ENCODE measurements at regions not wholly inside any gene's neighbourhood (a gene's known extent, or its start where the extent isn't known, plus 50 kb on each side); places are given as distances from the start of the nearest gene placed in this dataset.

DNA sequence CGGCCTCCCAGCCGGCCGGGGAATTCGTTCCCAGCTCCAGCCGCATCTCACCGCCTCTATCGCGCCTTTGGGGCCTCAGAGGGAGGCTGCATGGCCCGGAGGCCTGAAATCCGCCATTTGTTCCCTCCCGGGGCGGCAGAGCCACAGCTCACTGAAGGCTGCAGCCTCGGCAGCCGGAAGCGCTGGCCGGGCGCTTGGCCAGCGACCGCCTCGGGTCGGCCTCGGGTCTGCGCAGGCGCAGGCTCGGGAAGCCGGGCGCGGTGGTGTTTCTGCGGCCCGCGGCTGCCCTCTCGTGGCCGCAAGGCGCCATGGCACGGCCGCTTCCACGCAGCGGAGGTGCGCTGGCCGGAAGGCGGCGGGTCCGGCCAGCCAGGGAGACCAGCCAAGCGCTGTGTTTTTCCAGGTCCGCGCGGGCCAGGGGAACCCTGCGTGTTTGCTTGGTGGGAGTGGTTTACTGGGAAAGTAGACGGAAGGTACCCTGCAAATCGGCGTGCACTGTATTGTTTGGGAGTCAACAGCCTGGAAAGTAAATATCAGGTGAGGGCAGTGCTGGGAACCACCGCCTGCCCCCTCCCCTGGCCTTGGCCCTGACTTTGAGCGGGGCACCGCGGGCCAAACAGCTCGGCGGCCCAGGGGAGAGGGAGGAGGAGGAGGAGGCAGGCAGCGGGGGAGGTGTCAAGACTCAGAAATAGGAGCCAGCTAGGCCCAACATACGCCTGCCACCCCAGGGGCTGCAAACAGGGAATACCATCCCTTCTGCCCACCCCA lies 52.7 kb upstream of the CD34 start (continued):
- TF ChIP-seq DZIP1 (CRISPR knock-in tag; IDR thresholded peaks at IDR 0.05) (peak; percentile 84; the same call in 1 of the 2 replicates), SALL2 (CRISPR knock-in tag; IDR thresholded peaks at IDR 0.05) (peak; percentile 75), IRF2 (CRISPR knock-in tag; IDR thresholded peaks at IDR 0.05) (peak; percentile 74), ZNF777 (CRISPR knock-in tag; IDR thresholded peaks at IDR 0.05) (peak; percentile 59), KDM5A (IDR thresholded peaks at IDR 0.05; ENCODE audit: borderline replicate concordance, low read length) (no peak), IKZF5 (CRISPR knock-in tag; IDR thresholded peaks at IDR 0.05) (peak; percentile 83; the same call in 1 of the 2 replicates), ZNF496 (CRISPR knock-in tag; IDR thresholded peaks at IDR 0.05; ENCODE audit: insufficient replicate concordance) (no peak), ZNF563 (CRISPR knock-in tag; IDR thresholded peaks at IDR 0.05) (0 out of 2 replicates have a peak, but pooled peaks have one; percentile 36), SAP130 (CRISPR knock-in tag; IDR thresholded peaks at IDR 0.05; ENCODE audit: low read depth) (peak; percentile 50; the same call in 1 of the 2 replicates), RNF2 (conservative IDR thresholded peaks at IDR 0.05; ENCODE audit: low read depth) (peak; percentile 84; the same call in 1 of the 2 replicates), RFXANK (CRISPR knock-in tag; IDR thresholded peaks at IDR 0.05) (peak; percentile 68; the same call in 1 of the 2 replicates), PHF5A (CRISPR knock-in tag; IDR thresholded peaks at IDR 0.05; ENCODE audit: low read depth, unreplicated experiment) (no peak), HNRNPH1 (optimal IDR thresholded peaks at IDR 0.05; ENCODE audit: low read depth, low read length) (no peak), HCFC1 (IDR thresholded peaks at IDR 0.05; ENCODE audit: low read depth, low read length) (peak; percentile 10; the same call in 1 of the 2 replicates), REXO4 (CRISPR knock-in tag; IDR thresholded peaks at IDR 0.05; ENCODE audit: borderline replicate concordance) (0 out of 2 replicates have a peak, but pooled peaks have one; percentile 30), ZNF619 (CRISPR knock-in tag; IDR thresholded peaks at IDR 0.05) (peak; percentile 53; the same call in 1 of the 2 replicates), ZNF891 (CRISPR knock-in tag; IDR thresholded peaks at IDR 0.05) (peak; percentile 34; the same call in 1 of the 2 replicates), KLF16 (CRISPR knock-in tag; IDR thresholded peaks at IDR 0.05) (peak in 1 of 2 experiments; percentile 56; a peak in 1 of 4 replicates), CENPT (CRISPR knock-in tag; IDR thresholded peaks at IDR 0.05; ENCODE audit: low read depth) (peak; percentile 36; the same call in 1 of the 2 replicates), ZNF782 (CRISPR knock-in tag; IDR thresholded peaks at IDR 0.05; ENCODE audit: borderline replicate concordance) (peak; percentile 28; the same call in 1 of the 2 replicates), ADNP (CRISPR knock-in tag; IDR thresholded peaks at IDR 0.05) (peak; percentile 13; the same call in 1 of the 2 replicates), EEA1 (CRISPR knock-in tag; IDR thresholded peaks at IDR 0.05; ENCODE audit: borderline replicate concordance) (peak; percentile 70; the same call in 1 of the 2 replicates), KDM6A (CRISPR knock-in tag; IDR thresholded peaks at IDR 0.05; ENCODE audit: low read depth) (peak; percentile 22; the same call in 1 of the 2 replicates)
- TF ChIP-seq, protein P1, sequence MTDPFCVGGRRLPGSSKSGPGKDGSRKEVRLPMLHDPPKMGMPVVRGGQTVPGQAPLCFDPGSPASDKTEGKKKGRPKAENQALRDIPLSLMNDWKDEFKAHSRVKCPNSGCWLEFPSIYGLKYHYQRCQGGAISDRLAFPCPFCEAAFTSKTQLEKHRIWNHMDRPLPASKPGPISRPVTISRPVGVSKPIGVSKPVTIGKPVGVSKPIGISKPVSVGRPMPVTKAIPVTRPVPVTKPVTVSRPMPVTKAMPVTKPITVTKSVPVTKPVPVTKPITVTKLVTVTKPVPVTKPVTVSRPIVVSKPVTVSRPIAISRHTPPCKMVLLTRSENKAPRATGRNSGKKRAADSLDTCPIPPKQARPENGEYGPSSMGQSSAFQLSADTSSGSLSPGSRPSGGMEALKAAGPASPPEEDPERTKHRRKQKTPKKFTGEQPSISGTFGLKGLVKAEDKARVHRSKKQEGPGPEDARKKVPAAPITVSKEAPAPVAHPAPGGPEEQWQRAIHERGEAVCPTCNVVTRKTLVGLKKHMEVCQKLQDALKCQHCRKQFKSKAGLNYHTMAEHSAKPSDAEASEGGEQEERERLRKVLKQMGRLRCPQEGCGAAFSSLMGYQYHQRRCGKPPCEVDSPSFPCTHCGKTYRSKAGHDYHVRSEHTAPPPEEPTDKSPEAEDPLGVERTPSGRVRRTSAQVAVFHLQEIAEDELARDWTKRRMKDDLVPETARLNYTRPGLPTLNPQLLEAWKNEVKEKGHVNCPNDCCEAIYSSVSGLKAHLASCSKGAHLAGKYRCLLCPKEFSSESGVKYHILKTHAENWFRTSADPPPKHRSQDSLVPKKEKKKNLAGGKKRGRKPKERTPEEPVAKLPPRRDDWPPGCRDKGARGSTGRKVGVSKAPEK (CRISPR knock-in tag; IDR thresholded peaks at IDR 0.05; ENCODE audit: borderline replicate concordance), result no peak
